A549 (cell line): ENCODE measurements at regions not wholly inside any gene's neighbourhood (a gene's known extent, or its start where the extent isn't known, plus 50 kb on each side); places are given as distances from the start of the nearest gene placed in this dataset.
A peak's percentile ranks its signal among the peaks of the same experiment; 100 is the strongest.

Experiments used
- ATAC-seq, 2 experiments: fragments of 200-7000 bp in 1 of 2; fragments of >200 bp in 1 of 2; cut with Nextera tagmentation in 1 of 2; cut with Tn5 transposase in 1 of 2; 3 replicates each; pipeline versions ENCODE4 v1.8.0 to v1.9.1; 2018 to 2020; ENCODE audit warnings: mild to moderate bottlenecking in 1 of 2, moderate library complexity in 1 of 2
- CTCF ChIA-PET: fragments of 300-600 bp; sonication (Branson Sonifier 250); formaldehyde crosslinking; extraction: SDS; loops from one replicate; lab custom pipeline; 2021; ENCODE audit warnings: antibody characterized with exemption, inconsistent platforms; lab: Yijun Ruan, JAX
- POLR2A ChIA-PET: fragments of 350-600 bp; formaldehyde crosslinking; extraction: SDS; loops from one replicate; lab custom pipeline; 2021; ENCODE audit warnings: antibody characterized with exemption, inconsistent platforms; lab: Yijun Ruan, JAX
- DNase-seq, 2 experiments: peaks; one replicate each; pipeline versions ENCODE4 v3.0.0 to v3.0.0-alpha.2; 2011 to 2016; ENCODE audit warnings: low read depth in 1 of 2, low spot score in 1 of 2
- FAIRE-seq: peaks from 2 replicates; lab custom pipeline; 2011; peaks lifted over from hg19 to GRCh38; lab: Jason Lieb, UNC
- H3K27ac ChIP-seq, 2 experiments: fragments of >200 bp; sonication (Bioruptor Twin); formaldehyde crosslinking; 3 replicates each; pipeline ENCODE4 v1.5.1; 2016 to 2017
- H3K4me1 ChIP-seq: fragments of >200 bp; sonication (Bioruptor Twin); formaldehyde crosslinking; 3 replicates; pipeline ENCODE4 v1.6.1; 2016
- H3K4me2 ChIP-seq: fragments of >200 bp; sonication (Bioruptor Twin); formaldehyde crosslinking; 3 replicates; pipeline ENCODE4 v1.6.1; 2016
- H3K4me3 ChIP-seq: fragments of >200 bp; sonication (Bioruptor Twin); formaldehyde crosslinking; 3 replicates; pipeline ENCODE4 v1.5.1; 2016
- H3K9me3 ChIP-seq: fragments of >200 bp; sonication (Bioruptor Twin); formaldehyde crosslinking; 3 replicates; pipeline ENCODE4 v1.6.1; 2016
- ATOH8 ChIP-seq: fragments of 250-450 bp; sonication (Bioruptor Pico); IDR thresholded peaks from 2 replicates; pipeline ENCODE4 v1.5.0; 2020; ENCODE audit warnings: low read depth, mild to moderate bottlenecking, moderate library complexity
- BCL3 ChIP-seq: fragments of >200 bp; sonication (Bioruptor Twin); formaldehyde crosslinking; IDR thresholded peaks from 3 replicates; pipeline ENCODE4 v1.6.1; 2016
- CBX2 ChIP-seq: fragments of 200-600 bp; sonication (generic); IDR thresholded peaks from 2 replicates; pipeline ENCODE4 v1.6.1; 2016; ENCODE audit warnings: low read depth, mild to moderate bottlenecking, borderline replicate concordance
- CBX8 ChIP-seq: fragments of 200-600 bp; sonication (generic); IDR thresholded peaks from 2 replicates; pipeline ENCODE4 v1.6.1; 2016
- CHD2 ChIP-seq: fragments of 150-350 bp; IDR thresholded peaks from 2 replicates; pipeline ENCODE4 v1.6.1; 2014; ENCODE audit warnings: low read length; ENCODE audit not compliant: partially characterized antibody
- EHF ChIP-seq: fragments of 250-450 bp; sonication (Bioruptor Pico); IDR thresholded peaks from 2 replicates; pipeline ENCODE4 v1.5.0; 2020; ENCODE audit warnings: mild to moderate bottlenecking
- EP300 ChIP-seq, 2 experiments: fragments of >200 bp; sonication (Bioruptor Twin); formaldehyde crosslinking; IDR thresholded peaks; 2 replicates in 1 of 2; 3 replicates in 1 of 2; pipeline ENCODE4 v1.6.1; 2016 to 2017
- FOSB ChIP-seq: fragments of 250-450 bp; sonication (Bioruptor Pico); IDR thresholded peaks from 2 replicates; pipeline ENCODE4 v1.5.0; 2020; ENCODE audit warnings: mild to moderate bottlenecking, moderate library complexity
- FOSL2 ChIP-seq, 2 experiments: fragments of 450-650 bp in 1 of 2; fragments of >200 bp in 1 of 2; sonication (Bioruptor Twin) in 1 of 2; formaldehyde crosslinking; IDR thresholded peaks; 2 replicates each; pipeline versions ENCODE4 v1.5.0 to v1.6.1; 2016 to 2020; ENCODE audit warnings: mild to moderate bottlenecking in 1 of 2, moderate library complexity in 1 of 2
- GATA3 ChIP-seq: IDR thresholded peaks from 2 replicates; pipeline ENCODE4 v1.6.1; 2012; ENCODE audit warnings: borderline replicate concordance
- HES2 ChIP-seq: fragments of >200 bp; sonication (Bioruptor Twin); formaldehyde crosslinking; IDR thresholded peaks from 2 replicates; pipeline ENCODE4 v1.6.1; 2016
- HEYL ChIP-seq: fragments of 250-450 bp; sonication (Bioruptor Pico); IDR thresholded peaks from 2 replicates; pipeline ENCODE4 v1.8.0; 2021; ENCODE audit warnings: mild to moderate bottlenecking, moderate library complexity
- HMGXB4 ChIP-seq: fragments of 250-450 bp; sonication (Bioruptor Pico); IDR thresholded peaks from 2 replicates; pipeline ENCODE4 v1.5.0; 2021; ENCODE audit warnings: mild to moderate bottlenecking, moderate library complexity, borderline replicate concordance
- HOXB5 ChIP-seq: fragments of 250-450 bp; sonication (Bioruptor Pico); IDR thresholded peaks from 2 replicates; pipeline ENCODE4 v1.5.0; 2020; ENCODE audit warnings: mild to moderate bottlenecking, moderate library complexity
- KDM5A ChIP-seq: fragments of 200-600 bp; sonication (generic); IDR thresholded peaks from 2 replicates; pipeline ENCODE4 v1.6.1; 2016; ENCODE audit warnings: antibody characterized with exemption, mild to moderate bottlenecking
- MAFK ChIP-seq: fragments of 450-650 bp; IDR thresholded peaks from 2 replicates; pipeline ENCODE4 v1.6.1; 2014; ENCODE audit not compliant: partially characterized antibody
- MAX ChIP-seq: IDR thresholded peaks from 2 replicates; pipeline ENCODE4 v1.6.1; 2012
- MAZ ChIP-seq: fragments of 150-350 bp; IDR thresholded peaks from 2 replicates; pipeline ENCODE4 v1.6.1; 2014; ENCODE audit warnings: antibody characterized with exemption, low read depth, low read length, borderline replicate concordance
- MYC ChIP-seq: IDR thresholded peaks from 2 replicates; pipeline ENCODE4 v1.6.1; 2012; ENCODE audit warnings: mild to moderate bottlenecking, inconsistent platforms, low read length, improper control_type of control experiment, borderline replicate concordance
- NPAS2 ChIP-seq: fragments of 250-450 bp; sonication (Bioruptor Pico); IDR thresholded peaks from 2 replicates; pipeline ENCODE4 v1.8.0; 2022; ENCODE audit warnings: mild to moderate bottlenecking, moderate library complexity, borderline replicate concordance
- NR3C1 ChIP-seq: fragments of >200 bp; sonication (Bioruptor Twin); formaldehyde crosslinking; IDR thresholded peaks from 3 replicates; pipeline ENCODE4 v1.6.1; 2017
- POLR2A ChIP-seq: IDR thresholded peaks from 2 replicates; pipeline ENCODE4 v1.6.1; 2012; ENCODE audit warnings: mild to moderate bottlenecking, low read length
- POLR2AphosphoS2 ChIP-seq: conservative IDR thresholded peaks from 2 replicates; pipeline ENCODE4 v1.6.1; 2012; ENCODE audit warnings: low read length, improper control_type of control experiment, inconsistent platforms
- RFX5 ChIP-seq: fragments of 450-650 bp; IDR thresholded peaks from 2 replicates; pipeline ENCODE4 v1.7.1; 2014; ENCODE audit warnings: antibody characterized with exemption, mild to moderate bottlenecking, moderate library complexity
- SREBF2 ChIP-seq: fragments of 450-650 bp; IDR thresholded peaks from 2 replicates; pipeline ENCODE4 v1.6.1; 2014; ENCODE audit warnings: mild to moderate bottlenecking, moderate library complexity
- TP53 ChIP-seq: fragments of 250-450 bp; sonication (Bioruptor Pico); IDR thresholded peaks from 2 replicates; pipeline ENCODE4 v1.5.0; 2021; ENCODE audit warnings: mild to moderate bottlenecking, moderate library complexity
- USF2 ChIP-seq: fragments of 450-650 bp; IDR thresholded peaks from 2 replicates; pipeline ENCODE4 v1.6.1; 2014; ENCODE audit warnings: antibody characterized with exemption
- ZC3H11A ChIP-seq: fragments of 450-650 bp; IDR thresholded peaks from 2 replicates; pipeline ENCODE4 v1.6.1; 2014; ENCODE audit warnings: antibody characterized with exemption, mild to moderate bottlenecking
- ZFP36 ChIP-seq: fragments of 450-650 bp; IDR thresholded peaks from 2 replicates; pipeline ENCODE4 v1.6.1; 2014; ENCODE audit warnings: borderline replicate concordance; ENCODE audit not compliant: partially characterized antibody
- ZNF302 ChIP-seq: fragments of 250-450 bp; sonication (Bioruptor Pico); IDR thresholded peaks from 2 replicates; pipeline ENCODE4 v1.9.0; 2021; ENCODE audit warnings: inconsistent platforms, mild to moderate bottlenecking, moderate library complexity
- WGBS: methylation state at CpG from one replicate; pipeline ENCODE4 v1.1.6; 2017; ENCODE audit errors: missing lambda C conversion rate; 5-methylcytosine and 5-hydroxymethylcytosine counted together

- no peak for TF ChIP-seq USF2
- ChIA-PET CTCF (no interaction called here), POLR2A (no interaction called here)
- Histone ChIP-seq H3K4me3 (no peak overlapping the region), H3K4me2 (no peak overlapping the region), H3K27ac (no peak overlapping the region), H3K4me1 (no peaks in the 10 kb centered on the region), H3K9me3 (no peaks in the 10 kb centered on the region)
- FAIRE-seq (no peak), ATAC-seq (no peak), DNase-seq (no peak)
- 0% methylated on average over 1 of the region's 1 CpG for WGBS
Observed at GRCh38 chr10:64637939-64638338, 1116.7 kb downstream of the REEP3 start.

- no peaks in the 10 kb centered on the region for H3K9me3 ChIP-seq
- DNase-seq (peak in 1 of 2 experiments; percentile 27), FAIRE-seq (no peak), ATAC-seq (no peak; a peak in 1 of 6 replicates)
- CTCF ChIA-PET: interaction anchor here (1.0 kb wide), 1 partner anchor 12 kb away, joined by 3 read pairs; no protein-coding TSS in a partner anchor
- TF ChIP-seq CBX2 (no peak), BCL3 (no peak), CBX8 (no peak), HOXB5 (no peak), FOSL2 (IDR thresholded peaks at IDR 0.05) (no peak), FOSL2 (CRISPR knock-in tag; IDR thresholded peaks at IDR 0.05) (no peak), ZC3H11A (no peak), MAFK (no peak), EHF (CRISPR knock-in tag) (no peak), HEYL (no peak), MAX (no peak), SREBF2 (no peak), RFX5 (no peak), FOSB (CRISPR knock-in tag) (no peak), TP53 (CRISPR knock-in tag) (no peak), MAZ (no peak), KDM5A (no peak), HMGXB4 (CRISPR knock-in tag) (no peak), ZFP36 (no peak), POLR2A (no peak)
- H3K4me1 ChIP-seq: no peaks in the 10 kb centered on the region
- H3K4me2 ChIP-seq: no peak overlapping the region
- 4% methylated on average over 3 of the region's 3 CpGs for WGBS
- H3K4me3 ChIP-seq: no peak overlapping the region
- H3K27ac ChIP-seq: no peak overlapping the region
- POLR2A ChIA-PET: no interaction called here
Observed at GRCh38 chr10:64648915-64649314, 1127.7 kb downstream of the REEP3 start.

GRCh38 chr10:64658528-64658927 lies 1137.3 kb downstream of the REEP3 start:
- Histone ChIP-seq H3K9me3 (no peaks in the 10 kb centered on the region), H3K4me1 (no peaks in the 10 kb centered on the region), H3K4me3 (no peak overlapping the region), H3K27ac (no peak overlapping the region), H3K4me2 (no peak overlapping the region)
- TF ChIP-seq ZNF302: no peak
- TF ChIP-seq MYC: no peak
- TF ChIP-seq KDM5A: no peak
- TF ChIP-seq TP53 (CRISPR knock-in tag): no peak
- no peak for TF ChIP-seq FOSB (CRISPR knock-in tag)
- TF ChIP-seq SREBF2: no peak
- no peak for TF ChIP-seq NPAS2
- TF ChIP-seq POLR2AphosphoS2: no peak
- TF ChIP-seq MAZ: no peak
- TF ChIP-seq HES2: no peak
- no peak for TF ChIP-seq CHD2
- no peak for TF ChIP-seq MAX
- no peak for TF ChIP-seq EP300 (IDR thresholded peaks at IDR 0.05)
- no peak for TF ChIP-seq ATOH8 (CRISPR knock-in tag)
- TF ChIP-seq NR3C1: no peak
- TF ChIP-seq GATA3: no peak
- FAIRE-seq (no peak), DNase-seq (no peak), ATAC-seq (no peak)
- ChIA-PET POLR2A (no interaction called here), CTCF (no interaction called here)
- 6% methylated on average over 2 of the region's 2 CpGs for WGBS
